Suppressor macrophage treated with lipopolysaccharide for 1 hour (primary cell): ENCODE measurements at regions not wholly inside any gene's neighbourhood (a gene's known extent, or its start where the extent isn't known, plus 50 kb on each side); places are given as distances from the start of the nearest gene placed in this dataset.

Experiments
- DNase-seq, 3 donors: peaks; one replicate each; pipeline ENCODE4 v3.0.0-alpha.2; 2020 to 2022

DNA sequence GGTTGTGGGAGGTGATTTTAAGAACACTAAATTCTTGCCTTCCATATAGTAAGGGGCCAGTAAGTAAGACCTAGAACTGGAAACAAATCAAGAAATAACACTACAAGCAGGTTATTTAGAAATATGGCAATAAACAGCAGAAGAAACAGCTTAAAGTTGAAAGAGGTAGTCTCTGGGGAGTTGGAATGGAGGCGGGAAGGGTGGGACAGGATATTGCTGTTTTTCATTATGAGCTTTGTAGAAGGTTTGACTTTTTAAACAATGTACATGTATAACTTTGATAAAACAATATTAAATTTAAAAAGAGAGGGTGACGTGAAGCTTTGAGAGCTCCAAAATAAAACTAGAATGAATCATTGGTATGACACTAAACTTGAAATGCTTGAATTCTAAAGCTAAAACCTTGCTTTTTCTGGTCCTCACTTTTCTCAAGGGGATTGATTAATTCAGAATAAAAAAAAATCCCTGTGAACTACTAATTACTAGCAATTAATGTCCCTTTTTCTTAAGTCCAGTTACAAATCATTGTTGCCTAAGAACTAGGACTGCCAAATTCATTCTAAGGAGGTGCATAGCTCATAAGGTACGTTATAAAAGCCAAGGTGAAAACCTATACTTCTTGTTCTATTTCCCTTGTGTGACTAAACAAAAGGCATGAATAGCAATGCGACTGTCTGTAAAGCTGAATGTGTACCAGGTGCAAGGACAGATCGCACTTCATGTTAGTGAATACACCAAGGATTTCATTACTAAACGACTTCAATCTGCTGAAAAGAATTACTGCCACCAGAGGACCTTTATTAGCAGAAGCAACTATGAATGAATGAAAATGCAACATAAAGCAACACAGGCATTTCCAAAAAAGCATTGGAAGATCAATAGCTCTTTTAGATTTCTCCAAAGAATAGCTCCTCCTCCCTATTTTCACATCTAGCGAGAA, 177.5 kb downstream of the RBM43 start:
- no peak for DNase-seq

DNA sequence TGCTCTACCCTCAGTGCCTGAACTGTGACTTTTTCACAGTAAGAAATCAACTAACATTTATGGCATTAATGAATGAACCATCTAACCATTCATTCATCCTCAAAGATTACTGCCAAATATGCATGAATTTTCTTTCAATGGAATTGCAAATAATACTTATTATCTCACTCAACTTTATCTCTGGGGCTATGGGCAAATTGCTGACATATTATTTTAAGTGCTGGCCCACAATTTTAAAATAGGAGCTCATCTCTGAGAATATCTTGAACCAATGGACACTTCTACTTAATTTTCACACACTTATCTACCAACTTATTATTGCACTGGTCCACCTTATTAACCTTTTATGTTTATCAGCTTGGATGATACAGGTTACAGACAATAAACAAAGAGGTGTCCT, 182.8 kb downstream of the RBM43 start:
- no peak for DNase-seq

GRCh38 chr2:151071906-151072305, 189.8 kb downstream of the RBM43 start:
- no peak for DNase-seq

DNA sequence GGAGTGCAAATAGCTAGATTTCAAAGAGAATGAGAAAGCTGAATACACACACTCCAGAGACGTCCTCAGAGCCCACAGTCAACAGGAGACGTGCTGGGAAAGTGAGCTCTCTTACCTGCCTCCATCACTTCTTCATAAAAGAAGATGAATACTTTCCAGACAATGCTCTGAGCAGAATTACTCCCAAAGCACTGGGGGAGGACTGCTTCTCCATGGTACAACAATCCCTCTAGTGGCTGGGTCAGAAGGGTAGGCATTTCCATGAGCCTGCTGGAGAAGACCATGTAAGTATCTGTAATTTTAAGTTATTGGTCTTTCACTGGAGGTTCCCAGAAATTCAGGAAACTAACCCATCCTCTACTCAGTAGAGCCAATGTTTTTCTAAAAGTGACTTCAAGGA, 190.3 kb downstream of the RBM43 start:
- DNase-seq: peak in 2 of 3 donors; percentile 15 to 24

- no peak for DNase-seq
Measured at GRCh38 chr2:151070253-151070652, 191.4 kb downstream of the RBM43 start.

GRCh38 chr2:151067658-151068369, 193.8 kb downstream of the RBM43 start:
- DNase-seq: no peak

GRCh38 chr2:151063271-151063670, 198.4 kb downstream of the RBM43 start:
- no peak for DNase-seq

GRCh38 chr2:151060287-151060686, 201.4 kb downstream of the RBM43 start:
- no peak for DNase-seq

- peak; percentile 44 to 90 (median 84) for DNase-seq
Measured at GRCh38 chr2:151056870-151057269, 204.8 kb downstream of the RBM43 start.

GRCh38 chr2:151053661-151053990, 208.0 kb downstream of the RBM43 start:
- peak in 2 of 3 donors; percentile 28 to 41 for DNase-seq

GRCh38 chr2:151052850-151053660, 208.6 kb downstream of the RBM43 start:
- DNase-seq: no peak

DNA sequence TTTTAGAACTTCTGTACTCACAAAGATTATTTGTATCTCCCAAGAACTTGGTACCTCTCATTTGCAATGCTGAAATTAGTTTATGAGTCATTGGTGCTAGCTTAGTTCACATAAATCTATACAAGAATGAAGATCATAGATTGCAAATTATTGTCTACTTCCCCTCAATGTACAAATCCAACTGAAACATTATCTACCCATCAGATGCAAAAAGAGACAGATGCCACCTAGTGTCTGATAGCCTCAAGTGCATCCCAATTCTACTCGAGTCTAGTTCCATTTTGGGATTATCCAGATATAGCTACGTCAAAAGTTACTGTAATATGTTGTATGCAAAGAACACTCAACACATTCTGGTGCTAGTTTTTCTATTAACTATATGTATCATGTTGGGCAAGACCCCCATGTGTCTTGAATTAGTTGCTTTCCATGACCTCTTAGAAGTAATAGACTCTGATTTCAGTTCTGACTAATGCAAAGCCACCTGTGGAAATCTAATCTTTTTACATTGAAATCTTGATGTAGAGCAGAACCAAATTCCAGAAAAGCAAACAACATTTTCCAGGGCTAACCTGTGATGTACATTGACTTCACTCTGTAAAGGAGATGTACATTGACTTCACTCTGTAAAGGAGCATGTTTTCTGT, 210.0 kb downstream of the RBM43 start:
- peak; percentile 51 to 77 (median 72) for DNase-seq

DNA sequence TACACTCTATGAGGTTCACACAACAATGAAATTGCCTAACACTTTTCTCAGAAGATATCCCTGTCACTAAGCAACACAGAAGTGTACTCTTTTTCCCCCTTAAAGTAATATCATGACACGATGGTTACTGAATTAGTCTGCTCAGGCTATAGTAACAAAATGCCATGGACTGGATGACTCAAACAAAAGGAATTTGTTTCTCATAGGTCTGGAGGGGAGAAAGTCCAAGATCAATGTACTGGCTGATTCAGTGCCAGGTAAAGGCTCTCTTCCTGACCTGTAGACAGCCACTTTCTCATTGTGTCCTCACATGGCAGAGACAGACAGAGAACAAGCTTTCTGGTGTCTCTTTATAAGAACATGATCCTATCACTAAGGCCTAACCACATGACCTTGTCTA, 211.9 kb downstream of the RBM43 start:
- no peak for DNase-seq

DNA sequence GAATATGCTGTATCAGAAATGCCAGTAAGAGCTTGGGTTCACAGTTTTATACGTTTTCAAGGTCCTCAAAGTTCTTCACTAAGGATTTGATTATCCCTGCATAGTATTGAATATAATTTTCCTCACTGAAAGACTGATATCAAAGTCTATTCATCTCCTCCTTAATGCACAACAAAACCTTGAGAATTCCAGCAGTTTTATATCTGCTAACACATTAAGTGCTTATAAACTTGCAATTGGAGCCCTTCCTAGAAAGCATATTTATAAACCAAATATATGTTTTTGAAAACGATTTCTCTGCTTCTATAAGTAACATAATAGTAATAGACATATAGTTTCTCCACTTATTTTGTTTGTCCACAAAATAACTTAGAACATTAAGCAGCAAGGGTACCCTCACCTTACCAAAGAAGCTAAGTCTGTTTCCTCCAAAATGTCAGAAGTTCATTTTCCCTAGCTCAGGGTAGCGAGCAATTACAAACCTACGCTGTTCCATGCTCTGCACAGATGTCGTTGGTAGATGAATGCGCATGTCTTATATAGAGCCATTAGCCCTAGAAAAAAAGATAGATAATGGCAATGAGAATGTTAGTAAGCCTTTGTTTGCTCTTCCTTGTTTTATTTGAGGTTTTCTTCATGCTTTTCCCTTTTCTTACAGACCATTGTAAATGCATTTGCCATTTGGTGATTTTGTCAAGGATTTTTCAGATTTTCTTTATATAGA, 213.2 kb downstream of the RBM43 start:
- no peak for DNase-seq

DNA sequence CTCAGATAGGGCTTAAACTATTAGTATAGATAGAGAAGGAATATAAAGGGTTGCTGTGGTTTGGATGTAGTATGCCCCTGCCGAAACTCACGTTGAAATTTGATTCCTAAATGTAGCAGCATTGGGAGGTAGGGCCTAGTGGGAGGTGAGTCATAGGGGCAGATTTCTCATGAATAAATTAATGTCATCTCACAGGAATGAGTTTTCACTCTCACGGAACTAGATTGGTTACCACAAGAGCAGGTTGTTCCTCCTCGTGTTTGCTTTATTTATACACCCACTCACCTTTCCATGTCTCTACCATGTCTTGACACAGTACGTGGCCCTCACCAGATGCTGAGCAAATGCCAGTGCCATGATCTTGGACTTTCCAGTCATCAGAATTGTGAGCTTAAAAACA, 218.2 kb downstream of the RBM43 start:
- DNase-seq: no peak

DNA sequence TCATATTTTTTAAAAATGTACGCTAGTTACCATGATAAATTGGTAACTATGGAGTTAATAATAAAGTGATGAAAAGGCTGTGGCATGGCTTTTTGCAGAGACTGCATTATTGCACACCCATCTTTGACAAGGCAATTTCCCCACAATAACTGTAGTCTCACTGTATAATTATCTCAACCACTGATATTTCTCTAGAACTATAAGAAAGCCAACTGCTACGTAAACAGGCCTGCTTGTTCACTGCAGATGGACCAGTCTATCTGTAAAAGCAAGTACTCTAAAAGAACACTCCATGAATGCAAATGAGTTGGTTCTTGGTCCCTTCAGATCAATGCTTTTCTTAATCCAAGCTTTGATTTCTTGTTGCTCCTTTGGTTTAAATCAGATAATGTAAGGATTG, 218.7 kb downstream of the RBM43 start:
- no peak for DNase-seq

DNA sequence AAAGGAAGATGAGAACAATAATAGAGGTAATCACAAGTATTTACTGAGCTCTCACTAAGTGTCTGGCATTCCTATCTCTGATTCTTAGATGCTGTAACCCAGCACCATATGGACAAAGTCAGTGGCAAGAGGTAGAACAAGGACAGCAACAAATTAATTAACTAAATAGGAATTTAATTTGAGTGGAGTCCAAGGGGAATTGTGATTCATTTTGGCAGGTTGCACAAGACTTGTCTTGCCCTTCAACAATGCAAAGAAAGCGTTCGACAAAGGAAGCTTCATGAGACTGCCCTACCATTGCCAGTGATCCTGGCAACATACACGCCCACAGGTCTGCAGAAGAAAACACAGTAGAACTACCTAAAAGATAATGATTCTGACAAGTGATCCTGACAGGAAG, 221.6 kb downstream of the RBM43 start:
- no peak for DNase-seq

- no peak for DNase-seq
Measured at GRCh38 chr2:151038516-151038915, 223.1 kb downstream of the RBM43 start.

DNA sequence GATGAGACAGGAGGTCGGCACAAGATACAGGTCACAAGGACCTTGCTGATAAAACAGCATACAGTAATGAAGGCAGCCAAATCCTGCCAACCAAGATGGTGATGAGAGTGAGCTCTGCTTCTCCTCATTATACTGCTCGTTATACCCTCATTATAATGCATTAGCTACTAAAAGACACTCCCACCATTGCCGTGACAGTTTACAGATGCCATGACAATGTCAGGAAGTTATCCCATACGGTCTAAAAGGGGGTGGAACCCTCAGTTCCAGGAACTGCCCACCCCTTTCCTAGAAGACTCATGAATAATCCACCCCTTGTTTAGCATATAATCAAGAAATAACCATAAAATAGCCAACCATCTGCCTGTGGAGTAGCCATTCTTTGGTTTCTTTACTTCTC, 224.2 kb downstream of the RBM43 start:
- DNase-seq: no peak

DNA sequence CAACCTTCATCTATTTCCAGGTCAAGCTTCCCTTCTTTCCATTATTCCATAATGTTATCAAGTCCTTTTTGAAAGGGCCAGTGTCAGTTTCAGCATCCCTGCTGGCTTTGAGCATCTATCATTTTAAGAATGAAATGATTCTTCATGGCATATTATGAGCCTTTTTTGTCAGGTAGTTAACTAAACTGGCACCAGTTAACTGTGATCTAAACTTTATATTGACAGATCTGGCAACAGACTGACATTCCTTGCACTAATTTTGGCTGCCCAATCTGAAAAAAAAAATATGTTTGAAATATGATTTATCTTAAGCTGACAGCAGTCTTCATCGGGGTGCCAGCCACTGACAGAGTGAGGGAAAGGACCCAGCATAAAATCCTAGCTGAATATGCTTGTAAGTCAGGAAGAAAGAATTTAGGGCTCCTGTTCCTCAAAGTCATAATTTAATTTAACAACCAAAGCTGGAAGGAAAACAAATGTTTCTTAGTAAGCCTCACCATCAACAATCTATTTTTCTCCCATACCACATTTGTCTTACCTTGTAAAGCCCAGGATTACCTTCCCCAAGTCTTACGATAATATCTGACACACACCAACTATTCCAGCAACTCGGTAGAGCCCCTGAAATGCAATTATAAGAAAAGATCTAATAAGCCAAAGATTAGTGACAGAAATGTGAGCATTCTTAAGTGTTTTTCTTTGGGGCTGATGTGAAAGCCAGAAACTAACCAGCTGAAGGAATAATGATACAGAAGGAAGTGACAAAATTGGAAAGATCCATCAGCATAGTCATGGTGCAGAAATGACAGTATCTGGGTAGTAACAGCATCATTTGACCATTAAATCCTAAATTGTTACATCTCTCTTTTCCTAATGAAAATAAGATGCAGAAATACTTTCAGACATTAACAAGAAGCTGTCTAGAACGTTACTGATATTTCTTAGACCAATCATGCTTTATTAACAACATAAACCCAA, 228.1 kb downstream of the RBM43 start:
- DNase-seq: no peak

DNA sequence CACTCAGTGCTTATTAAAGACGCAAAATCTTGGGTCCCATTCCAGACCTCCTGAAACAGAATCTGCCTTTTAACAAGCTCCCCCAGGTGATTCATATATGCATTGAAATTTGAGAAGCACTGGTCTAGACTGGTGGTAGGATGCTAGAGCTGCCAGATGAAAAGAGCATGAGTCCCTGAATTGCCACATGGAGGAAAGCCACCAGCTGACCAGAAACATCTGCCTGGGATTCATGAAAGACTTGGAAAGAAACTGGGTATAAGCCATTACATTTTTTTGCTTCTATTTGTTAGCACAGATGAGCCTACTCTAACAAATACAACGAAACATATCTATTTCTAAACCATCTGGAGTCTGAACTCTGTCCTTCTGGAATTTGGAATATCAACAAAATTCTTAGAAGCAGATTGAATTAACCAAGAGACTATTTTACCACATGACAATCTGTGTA, 228.9 kb downstream of the RBM43 start:
- DNase-seq: no peak
